ENCODE measurements at regions not wholly inside any gene's neighbourhood (a gene's known extent, or its start where the extent isn't known, plus 50 kb on each side); places are given as distances from the start of the nearest gene placed in this dataset.

- H3K27me3 ChIP-seq (ENCODE audit: control insufficient read depth in 2 of 2, insufficient read depth in 2 of 2, low read length in 2 of 2): no peaks in the 10 kb centered on the region
- H3K27ac ChIP-seq (ENCODE audit: low read depth in 2 of 2, low read length in 2 of 2): no peak overlapping the region
- no peak overlapping the region for H3K9ac ChIP-seq (ENCODE audit: low read depth in 1 of 2, low read length in 2 of 2)
- H3K4me1 ChIP-seq (ENCODE audit: control insufficient read depth in 2 of 2, insufficient read depth in 2 of 2, low read length in 2 of 2): no peaks in the 10 kb centered on the region
- peak overlapping the region in 1 of 2 donors; percentile 34 for H3K4me3 ChIP-seq (ENCODE audit: low read length in 2 of 2)
- no peaks in the 10 kb centered on the region for H3K36me3 ChIP-seq (ENCODE audit: control insufficient read depth in 2 of 2, insufficient read depth in 2 of 2, low read length in 2 of 2)
- H3K9me3 ChIP-seq (ENCODE audit: control insufficient read depth in 2 of 2, low read length in 2 of 2): no peaks in the 10 kb centered on the region
Observed at GRCh38 chr2:199581408-199581807, 123.7 kb upstream of the SATB2 start.

- no peaks in the 10 kb centered on the region for H3K9me3 ChIP-seq (ENCODE audit: control insufficient read depth in 2 of 2, low read length in 2 of 2)
- no peak overlapping the region for H3K9ac ChIP-seq (ENCODE audit: low read depth in 1 of 2, low read length in 2 of 2)
- H3K4me1 ChIP-seq (ENCODE audit: control insufficient read depth in 2 of 2, insufficient read depth in 2 of 2, low read length in 2 of 2): no peaks in the 10 kb centered on the region
- no peak overlapping the region for H3K4me3 ChIP-seq (ENCODE audit: low read length in 2 of 2)
- no peaks in the 10 kb centered on the region for H3K36me3 ChIP-seq (ENCODE audit: control insufficient read depth in 2 of 2, insufficient read depth in 2 of 2, low read length in 2 of 2)
- no peak overlapping the region for H3K27ac ChIP-seq (ENCODE audit: low read depth in 2 of 2, low read length in 2 of 2)
- no peaks in the 10 kb centered on the region for H3K27me3 ChIP-seq (ENCODE audit: control insufficient read depth in 2 of 2, insufficient read depth in 2 of 2, low read length in 2 of 2)
Observed at GRCh38 chr2:199575416-199575815, 117.7 kb upstream of the SATB2 start.

- Histone ChIP-seq H3K27ac (ENCODE audit: low read depth in 2 of 2, low read length in 2 of 2) (no peak overlapping the region), H3K27me3 (ENCODE audit: control insufficient read depth in 2 of 2, insufficient read depth in 2 of 2, low read length in 2 of 2) (no peaks in the 10 kb centered on the region), H3K4me1 (ENCODE audit: control insufficient read depth in 2 of 2, insufficient read depth in 2 of 2, low read length in 2 of 2) (no peaks in the 10 kb centered on the region), H3K9me3 (ENCODE audit: control insufficient read depth in 2 of 2, low read length in 2 of 2) (no peaks in the 10 kb centered on the region), H3K4me3 (ENCODE audit: low read length in 2 of 2) (no peak overlapping the region), H3K36me3 (ENCODE audit: control insufficient read depth in 2 of 2, insufficient read depth in 2 of 2, low read length in 2 of 2) (no peaks in the 10 kb centered on the region), H3K9ac (ENCODE audit: low read depth in 1 of 2, low read length in 2 of 2) (no peak overlapping the region)
Observed at GRCh38 chr2:199572571-199572970, 114.8 kb upstream of the SATB2 start.

- Histone ChIP-seq H3K4me3 (ENCODE audit: low read length in 2 of 2) (no peak overlapping the region), H3K4me1 (ENCODE audit: control insufficient read depth in 2 of 2, insufficient read depth in 2 of 2, low read length in 2 of 2) (no peaks in the 10 kb centered on the region), H3K9me3 (ENCODE audit: control insufficient read depth in 2 of 2, low read length in 2 of 2) (no peaks in the 10 kb centered on the region), H3K9ac (ENCODE audit: low read depth in 1 of 2, low read length in 2 of 2) (no peak overlapping the region), H3K36me3 (ENCODE audit: control insufficient read depth in 2 of 2, insufficient read depth in 2 of 2, low read length in 2 of 2) (no peaks in the 10 kb centered on the region), H3K27ac (ENCODE audit: low read depth in 2 of 2, low read length in 2 of 2) (no peak overlapping the region), H3K27me3 (ENCODE audit: control insufficient read depth in 2 of 2, insufficient read depth in 2 of 2, low read length in 2 of 2) (no peaks in the 10 kb centered on the region)
Observed at GRCh38 chr2:199570934-199571333, 113.2 kb upstream of the SATB2 start.

- Histone ChIP-seq H3K4me3 (ENCODE audit: low read length in 2 of 2) (no peak overlapping the region), H3K9me3 (ENCODE audit: control insufficient read depth in 2 of 2, low read length in 2 of 2) (no peaks in the 10 kb centered on the region), H3K9ac (ENCODE audit: low read depth in 1 of 2, low read length in 2 of 2) (no peak overlapping the region), H3K27ac (ENCODE audit: low read depth in 2 of 2, low read length in 2 of 2) (no peak overlapping the region), H3K4me1 (ENCODE audit: control insufficient read depth in 2 of 2, insufficient read depth in 2 of 2, low read length in 2 of 2) (no peaks in the 10 kb centered on the region), H3K27me3 (ENCODE audit: control insufficient read depth in 2 of 2, insufficient read depth in 2 of 2, low read length in 2 of 2) (no peaks in the 10 kb centered on the region), H3K36me3 (ENCODE audit: control insufficient read depth in 2 of 2, insufficient read depth in 2 of 2, low read length in 2 of 2) (no peaks in the 10 kb centered on the region)
Observed at GRCh38 chr2:199569336-199569735, 111.6 kb upstream of the SATB2 start.

- H3K36me3 ChIP-seq (ENCODE audit: control insufficient read depth in 2 of 2, insufficient read depth in 2 of 2, low read length in 2 of 2): no peaks in the 10 kb centered on the region
- H3K9ac ChIP-seq (ENCODE audit: low read depth in 1 of 2, low read length in 2 of 2): no peak overlapping the region
- H3K9me3 ChIP-seq (ENCODE audit: control insufficient read depth in 2 of 2, low read length in 2 of 2): no peaks in the 10 kb centered on the region
- H3K27ac ChIP-seq (ENCODE audit: low read depth in 2 of 2, low read length in 2 of 2): no peak overlapping the region
- H3K4me3 ChIP-seq (ENCODE audit: low read length in 2 of 2): no peak overlapping the region
- no peaks in the 10 kb centered on the region for H3K4me1 ChIP-seq (ENCODE audit: control insufficient read depth in 2 of 2, insufficient read depth in 2 of 2, low read length in 2 of 2)
- H3K27me3 ChIP-seq (ENCODE audit: control insufficient read depth in 2 of 2, insufficient read depth in 2 of 2, low read length in 2 of 2): no peaks in the 10 kb centered on the region
Observed at GRCh38 chr2:199558156-199558555, 100.4 kb upstream of the SATB2 start.

GRCh38 chr2:199556527-199557285 is 99.0 kb upstream of the SATB2 start:
- no peaks in the 10 kb centered on the region for H3K4me1 ChIP-seq (ENCODE audit: control insufficient read depth in 2 of 2, insufficient read depth in 2 of 2, low read length in 2 of 2)
- no peaks in the 10 kb centered on the region for H3K36me3 ChIP-seq (ENCODE audit: control insufficient read depth in 2 of 2, insufficient read depth in 2 of 2, low read length in 2 of 2)
- no peak overlapping the region for H3K4me3 ChIP-seq (ENCODE audit: low read length in 2 of 2)
- H3K9me3 ChIP-seq (ENCODE audit: control insufficient read depth in 2 of 2, low read length in 2 of 2): no peaks in the 10 kb centered on the region
- H3K27ac ChIP-seq (ENCODE audit: low read depth in 2 of 2, low read length in 2 of 2): no peak overlapping the region
- H3K9ac ChIP-seq (ENCODE audit: low read depth in 1 of 2, low read length in 2 of 2): no peak overlapping the region
- H3K27me3 ChIP-seq (ENCODE audit: control insufficient read depth in 2 of 2, insufficient read depth in 2 of 2, low read length in 2 of 2): no peaks in the 10 kb centered on the region

- Histone ChIP-seq H3K9me3 (ENCODE audit: control insufficient read depth in 2 of 2, low read length in 2 of 2) (no peaks in the 10 kb centered on the region), H3K27ac (ENCODE audit: low read depth in 2 of 2, low read length in 2 of 2) (no peak overlapping the region), H3K9ac (ENCODE audit: low read depth in 1 of 2, low read length in 2 of 2) (no peak overlapping the region), H3K4me1 (ENCODE audit: control insufficient read depth in 2 of 2, insufficient read depth in 2 of 2, low read length in 2 of 2) (no peaks in the 10 kb centered on the region), H3K4me3 (ENCODE audit: low read length in 2 of 2) (no peak overlapping the region), H3K36me3 (ENCODE audit: control insufficient read depth in 2 of 2, insufficient read depth in 2 of 2, low read length in 2 of 2) (no peaks in the 10 kb centered on the region), H3K27me3 (ENCODE audit: control insufficient read depth in 2 of 2, insufficient read depth in 2 of 2, low read length in 2 of 2) (no peaks in the 10 kb centered on the region)
Observed at GRCh38 chr2:199554026-199554425, 96.3 kb upstream of the SATB2 start.

GRCh38 chr2:199552141-199552540 is 94.4 kb upstream of the SATB2 start:
- Histone ChIP-seq H3K4me1 (ENCODE audit: control insufficient read depth in 2 of 2, insufficient read depth in 2 of 2, low read length in 2 of 2) (no peaks in the 10 kb centered on the region), H3K9me3 (ENCODE audit: control insufficient read depth in 2 of 2, low read length in 2 of 2) (no peaks in the 10 kb centered on the region), H3K27ac (ENCODE audit: low read depth in 2 of 2, low read length in 2 of 2) (no peak overlapping the region), H3K4me3 (ENCODE audit: low read length in 2 of 2) (no peak overlapping the region), H3K36me3 (ENCODE audit: control insufficient read depth in 2 of 2, insufficient read depth in 2 of 2, low read length in 2 of 2) (no peaks in the 10 kb centered on the region), H3K27me3 (ENCODE audit: control insufficient read depth in 2 of 2, insufficient read depth in 2 of 2, low read length in 2 of 2) (no peaks in the 10 kb centered on the region), H3K9ac (ENCODE audit: low read depth in 1 of 2, low read length in 2 of 2) (no peak overlapping the region)

GRCh38 chr2:199543606-199544172 is 86.0 kb upstream of the SATB2 start:
- Histone ChIP-seq H3K27ac (ENCODE audit: low read depth in 2 of 2, low read length in 2 of 2) (no peak overlapping the region), H3K4me1 (ENCODE audit: control insufficient read depth in 2 of 2, insufficient read depth in 2 of 2, low read length in 2 of 2) (no peaks in the 10 kb centered on the region), H3K36me3 (ENCODE audit: control insufficient read depth in 2 of 2, insufficient read depth in 2 of 2, low read length in 2 of 2) (no peaks in the 10 kb centered on the region), H3K9ac (ENCODE audit: low read depth in 1 of 2, low read length in 2 of 2) (no peak overlapping the region), H3K27me3 (ENCODE audit: control insufficient read depth in 2 of 2, insufficient read depth in 2 of 2, low read length in 2 of 2) (no peaks in the 10 kb centered on the region), H3K4me3 (ENCODE audit: low read length in 2 of 2) (no peak overlapping the region), H3K9me3 (ENCODE audit: control insufficient read depth in 2 of 2, low read length in 2 of 2) (no peaks in the 10 kb centered on the region)
